ENCODE measurements at regions not wholly inside any gene's neighbourhood (a gene's known extent, or its start where the extent isn't known, plus 50 kb on each side); places are given as distances from the start of the nearest gene placed in this dataset.

- Mint-ChIP-seq H3K4me1 (no peaks in the 10 kb centered on the region), H3K27ac (no peak overlapping the region), H3K4me3 (no peak overlapping the region), H3K9me3 (ENCODE audit: insufficient read depth) (no peaks in the 10 kb centered on the region), H3K27me3 (peaks cover 6% of the 10 kb centered on the region)
- ChIA-PET CTCF (no interaction called here), POLR2A (no interaction called here)
- no peak overlapping the region for H3K9ac ChIP-seq (ENCODE audit: low read length)
- H3K4me1 ChIP-seq (ENCODE audit: control insufficient read depth in 2 of 2, insufficient read depth in 2 of 2, low read length in 2 of 2): no peaks in the 10 kb centered on the region
- no peaks in the 10 kb centered on the region for H3K79me2 ChIP-seq (ENCODE audit: control insufficient read depth, insufficient read depth, low read length)
- H3K27ac ChIP-seq (ENCODE audit: low read length in 2 of 2): no peak overlapping the region
- no peaks in the 10 kb centered on the region for H3K27me3 ChIP-seq (replicated peaks in 1 of 4; ENCODE audit: control extremely low read depth in 1 of 4, control insufficient read depth in 3 of 4, insufficient read depth in 4 of 4, low read length in 3 of 4)
- no peak overlapping the region for H2AFZ ChIP-seq (ENCODE audit: insufficient read depth, low read depth, low read length, poor library complexity, severe bottlenecking)
- no peak overlapping the region for H3K4me3 ChIP-seq (ENCODE audit: control extremely low read depth in 1 of 5, extremely low read depth in 1 of 5, insufficient read depth in 1 of 5, low read depth in 2 of 5, low read length in 4 of 5)
- H3K4me2 ChIP-seq (replicated peaks; ENCODE audit: low read depth, low read length, poor library complexity, severe bottlenecking): no peak overlapping the region
- no peak for DNase-seq
- H3K36me3 ChIP-seq (replicated peaks in 1 of 2; ENCODE audit: control extremely low read depth in 1 of 2, control insufficient read depth in 1 of 2, extremely low read depth in 1 of 2, insufficient read depth in 2 of 2, low read length in 1 of 2): no peaks in the 10 kb centered on the region
- intact Hi-C loops (cut with micrococcal nuclease): no loop called here
- peaks cover 0 to 3% (median 0%) of the 10 kb centered on the region in 3 donors for H3K9me3 ChIP-seq (ENCODE audit: control extremely low read depth in 1 of 3, control insufficient read depth in 2 of 3, insufficient read depth in 1 of 3, low read length in 2 of 3)
- ATAC-seq (ENCODE audit: low read depth): no peak
- no peaks in the 10 kb centered on the region for H4K20me1 ChIP-seq (ENCODE audit: control insufficient read depth, insufficient read depth, low read length, poor library complexity, severe bottlenecking)
- 91% methylated on average over 19 of the region's 20 CpGs for WGBS (ENCODE audit: insufficient coverage)
- TF ChIP-seq, protein P1, sequence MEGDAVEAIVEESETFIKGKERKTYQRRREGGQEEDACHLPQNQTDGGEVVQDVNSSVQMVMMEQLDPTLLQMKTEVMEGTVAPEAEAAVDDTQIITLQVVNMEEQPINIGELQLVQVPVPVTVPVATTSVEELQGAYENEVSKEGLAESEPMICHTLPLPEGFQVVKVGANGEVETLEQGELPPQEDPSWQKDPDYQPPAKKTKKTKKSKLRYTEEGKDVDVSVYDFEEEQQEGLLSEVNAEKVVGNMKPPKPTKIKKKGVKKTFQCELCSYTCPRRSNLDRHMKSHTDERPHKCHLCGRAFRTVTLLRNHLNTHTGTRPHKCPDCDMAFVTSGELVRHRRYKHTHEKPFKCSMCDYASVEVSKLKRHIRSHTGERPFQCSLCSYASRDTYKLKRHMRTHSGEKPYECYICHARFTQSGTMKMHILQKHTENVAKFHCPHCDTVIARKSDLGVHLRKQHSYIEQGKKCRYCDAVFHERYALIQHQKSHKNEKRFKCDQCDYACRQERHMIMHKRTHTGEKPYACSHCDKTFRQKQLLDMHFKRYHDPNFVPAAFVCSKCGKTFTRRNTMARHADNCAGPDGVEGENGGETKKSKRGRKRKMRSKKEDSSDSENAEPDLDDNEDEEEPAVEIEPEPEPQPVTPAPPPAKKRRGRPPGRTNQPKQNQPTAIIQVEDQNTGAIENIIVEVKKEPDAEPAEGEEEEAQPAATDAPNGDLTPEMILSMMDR (IDR thresholded peaks at IDR 0.05): no peak
- no peak for TF ChIP-seq EZH2 (IDR thresholded peaks at IDR 0.05; ENCODE audit: borderline replicate concordance, insufficient read depth, low read depth, low read length, poor library complexity, severe bottlenecking)
Observed at GRCh38 chr9:135269912-135270830, 182.7 kb downstream of the OLFM1 start.

- Histone ChIP-seq H3K79me2 (ENCODE audit: control insufficient read depth, insufficient read depth, low read length) (no peaks in the 10 kb centered on the region), H3K36me3 (replicated peaks in 1 of 2; ENCODE audit: control extremely low read depth in 1 of 2, control insufficient read depth in 1 of 2, extremely low read depth in 1 of 2, insufficient read depth in 2 of 2, low read length in 1 of 2) (no peaks in the 10 kb centered on the region), H3K4me1 (ENCODE audit: control insufficient read depth in 2 of 2, insufficient read depth in 2 of 2, low read length in 2 of 2) (no peaks in the 10 kb centered on the region), H3K27me3 (replicated peaks in 1 of 4; ENCODE audit: control extremely low read depth in 1 of 4, control insufficient read depth in 3 of 4, insufficient read depth in 4 of 4, low read length in 3 of 4) (no peaks in the 10 kb centered on the region), H3K4me2 (replicated peaks; ENCODE audit: low read depth, low read length, poor library complexity, severe bottlenecking) (no peak overlapping the region), H3K9ac (ENCODE audit: low read length) (no peak overlapping the region), H3K27ac (ENCODE audit: low read length in 2 of 2) (no peak overlapping the region), H2AFZ (ENCODE audit: insufficient read depth, low read depth, low read length, poor library complexity, severe bottlenecking) (no peak overlapping the region), H4K20me1 (ENCODE audit: control insufficient read depth, insufficient read depth, low read length, poor library complexity, severe bottlenecking) (no peaks in the 10 kb centered on the region), H3K4me3 (ENCODE audit: control extremely low read depth in 1 of 5, extremely low read depth in 1 of 5, insufficient read depth in 1 of 5, low read depth in 2 of 5, low read length in 4 of 5) (no peak overlapping the region), H3K9me3 (ENCODE audit: control extremely low read depth in 1 of 3, control insufficient read depth in 2 of 3, insufficient read depth in 1 of 3, low read length in 2 of 3) (peaks cover 0 to 3% (median 0%) of the 10 kb centered on the region in 3 donors)
- H3K4me1 Mint-ChIP-seq: no peaks in the 10 kb centered on the region
- 91% methylated on average over 19 of the region's 19 CpGs for WGBS (ENCODE audit: insufficient coverage)
- H3K27me3 Mint-ChIP-seq: peaks cover 4% of the 10 kb centered on the region
- TF ChIP-seq, protein P1 (IDR thresholded peaks at IDR 0.05): no peak
- no peak for TF ChIP-seq EZH2 (IDR thresholded peaks at IDR 0.05; ENCODE audit: borderline replicate concordance, insufficient read depth, low read depth, low read length, poor library complexity, severe bottlenecking)
- intact Hi-C loops (cut with micrococcal nuclease): no loop called here
- H3K4me3 Mint-ChIP-seq: no peak overlapping the region
- ChIA-PET CTCF (interaction anchor here (0.7 kb wide), 2 partner anchors 68 to 502 kb away, joined by 3 to 5 read pairs; no protein-coding TSS in a partner anchor), POLR2A (no interaction called here)
- no peak overlapping the region for H3K27ac Mint-ChIP-seq
- no peak for DNase-seq
- no peaks in the 10 kb centered on the region for H3K9me3 Mint-ChIP-seq (ENCODE audit: insufficient read depth)
- no peak for ATAC-seq (ENCODE audit: low read depth)
Observed at GRCh38 chr9:135271425-135271824, 184.0 kb downstream of the OLFM1 start.
